ENCODE measurements at regions not wholly inside any gene's neighbourhood (a gene's known extent, or its start where the extent isn't known, plus 50 kb on each side); places are given as distances from the start of the nearest gene placed in this dataset.

DNA sequence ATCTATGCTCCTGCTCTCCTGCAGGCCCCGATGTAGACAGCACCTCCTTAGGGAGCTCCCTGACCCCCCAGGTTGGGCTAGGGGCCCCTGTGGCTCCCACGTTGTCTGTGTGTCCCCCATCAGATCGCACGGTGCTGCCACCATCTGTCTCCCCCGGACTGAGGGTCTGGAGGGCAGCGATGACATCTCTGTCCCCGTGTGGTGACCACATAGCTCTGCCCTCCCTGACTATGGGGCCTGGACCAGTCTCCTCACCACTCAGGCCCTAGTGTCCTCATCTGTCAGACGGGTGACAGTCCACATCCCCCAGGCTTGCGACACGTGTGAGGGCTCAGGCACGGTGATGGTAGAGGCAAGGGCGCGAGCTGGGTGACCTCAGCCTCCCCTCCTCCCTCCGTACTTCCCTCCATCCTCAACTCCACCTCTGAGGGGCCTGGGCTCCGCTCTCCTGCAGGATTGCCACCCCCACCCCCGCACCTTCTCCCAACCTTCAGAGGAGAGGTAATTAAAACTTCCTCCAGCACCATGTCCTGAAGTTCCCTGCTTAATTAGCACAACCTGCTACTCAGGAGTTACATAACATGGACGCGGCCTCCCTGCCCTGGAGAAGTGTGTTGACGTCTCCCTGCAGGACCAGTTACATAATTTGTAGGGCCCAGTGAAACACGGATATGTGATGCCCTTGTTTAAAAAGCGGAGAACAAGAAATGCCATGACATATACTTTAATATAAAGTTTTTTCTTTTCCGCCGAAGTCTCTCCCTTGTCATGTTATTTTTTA lies 288.2 kb downstream of the PTPRU start:
- TF ChIP-seq POLR2A (IDR thresholded peaks at IDR 0.05; ENCODE audit: low read depth, low read length) (no peak), POLR2AphosphoS5 (IDR thresholded peaks at IDR 0.05; ENCODE audit: low read depth, low read length) (no peak), TAF1 (IDR thresholded peaks at IDR 0.05; ENCODE audit: low read depth, low read length) (no peak)
